Retinal pigment epithelial cell (primary cell): ENCODE measurements at regions not wholly inside any gene's neighbourhood (a gene's known extent, or its start where the extent isn't known, plus 50 kb on each side); places are given as distances from the start of the nearest gene placed in this dataset.

Source experiments
- DNase-seq: peaks from one replicate; pipeline ENCODE4 v3.0.0-alpha.2; 2010; ENCODE audit warnings: low read depth
- H3K4me3 ChIP-seq: 2 replicates; pipeline ENCODE4 v1.5.1; 2011; ENCODE audit warnings: mild to moderate bottlenecking, low read length, control low read depth, moderate library complexity
- CTCF ChIP-seq: conservative IDR thresholded peaks from 2 replicates; pipeline ENCODE4 v1.5.1; 2011; ENCODE audit warnings: low read depth, low read length, control low read depth, inconsistent platforms

- TF ChIP-seq CTCF: no peak
- no peak for DNase-seq
- H3K4me3 ChIP-seq: no peak overlapping the region
Observed at GRCh38 chr2:65622499-65622898, 190.1 kb upstream of the SPRED2 start.

GRCh38 chr2:65620524-65620923 is 188.1 kb upstream of the SPRED2 start:
- DNase-seq: no peak
- peak; percentile 19 for TF ChIP-seq CTCF
- H3K4me3 ChIP-seq: no peak overlapping the region

GRCh38 chr2:65620026-65620425 is 187.6 kb upstream of the SPRED2 start:
- DNase-seq: no peak
- no peak for TF ChIP-seq CTCF
- H3K4me3 ChIP-seq: no peak overlapping the region

- DNase-seq: no peak
- TF ChIP-seq CTCF: no peak
- no peak overlapping the region for H3K4me3 ChIP-seq
Observed at GRCh38 chr2:65615602-65616001, 183.2 kb upstream of the SPRED2 start.

GRCh38 chr2:65613968-65614555 is 181.7 kb upstream of the SPRED2 start:
- no peak for DNase-seq
- no peak for TF ChIP-seq CTCF
- H3K4me3 ChIP-seq: no peak overlapping the region

GRCh38 chr2:65611488-65611887 is 179.1 kb upstream of the SPRED2 start:
- DNase-seq: no peak
- no peak overlapping the region for H3K4me3 ChIP-seq
- no peak for TF ChIP-seq CTCF

- no peak overlapping the region for H3K4me3 ChIP-seq
- TF ChIP-seq CTCF: no peak
- no peak for DNase-seq
Observed at GRCh38 chr2:65608916-65609315, 176.5 kb upstream of the SPRED2 start.
